Esophagus (tissue), 2 donors: ENCODE measurements at regions not wholly inside any gene's neighbourhood (a gene's known extent, or its start where the extent isn't known, plus 50 kb on each side); places are given as distances from the start of the nearest gene placed in this dataset.

Experiments
- H3K27ac ChIP-seq, 2 donors: one replicate each; pipeline ENCODE4 v1.5.1; 2013; ENCODE audit warnings: low read depth in 2 of 2, mild to moderate bottlenecking in 2 of 2, inconsistent platforms in 1 of 2, low read length in 1 of 2, moderate library complexity in 1 of 2
- H3K27me3 ChIP-seq, 2 donors: one replicate each; pipeline ENCODE4 v1.6.1; 2013; ENCODE audit warnings: low read length in 2 of 2, control low read depth in 1 of 2, mild to moderate bottlenecking in 1 of 2; ENCODE audit not compliant: insufficient read depth in 2 of 2, control insufficient read depth in 1 of 2
- H3K36me3 ChIP-seq, 2 donors: one replicate each; pipeline ENCODE4 v1.6.1; 2013; ENCODE audit warnings: low read length in 1 of 2; ENCODE audit not compliant: control insufficient read depth in 2 of 2, insufficient read depth in 2 of 2
- H3K4me1 ChIP-seq, 2 donors: one replicate each; pipeline ENCODE4 v1.6.1; 2013; ENCODE audit warnings: low read length in 1 of 2; ENCODE audit not compliant: control insufficient read depth in 2 of 2, insufficient read depth in 2 of 2
- H3K4me3 ChIP-seq, 2 donors: one replicate each; pipeline ENCODE4 v1.5.1; 2013; ENCODE audit warnings: low read length in 2 of 2, mild to moderate bottlenecking in 2 of 2, low read depth in 1 of 2, moderate library complexity in 1 of 2
- H3K9me3 ChIP-seq, 2 donors: one replicate each; pipeline ENCODE4 v1.6.1; 2013; ENCODE audit warnings: mild to moderate bottlenecking in 2 of 2, low read depth in 1 of 2, low read length in 1 of 2, moderate library complexity in 1 of 2; ENCODE audit not compliant: control insufficient read depth in 2 of 2, insufficient read depth in 1 of 2
- whole genome bisulfite sequencing, 2 donors: extraction: QIAGEN DNeasy Blood & Tissue Kit; methylation state at CpG; one replicate each; pipeline ENCODE4 v1.1.7; 2013; 5-methylcytosine and 5-hydroxymethylcytosine counted together
- donor health status: healthy with polysubstance abuse.
- donor health status: Bipolar disorder and iron deficiency.

DNA sequence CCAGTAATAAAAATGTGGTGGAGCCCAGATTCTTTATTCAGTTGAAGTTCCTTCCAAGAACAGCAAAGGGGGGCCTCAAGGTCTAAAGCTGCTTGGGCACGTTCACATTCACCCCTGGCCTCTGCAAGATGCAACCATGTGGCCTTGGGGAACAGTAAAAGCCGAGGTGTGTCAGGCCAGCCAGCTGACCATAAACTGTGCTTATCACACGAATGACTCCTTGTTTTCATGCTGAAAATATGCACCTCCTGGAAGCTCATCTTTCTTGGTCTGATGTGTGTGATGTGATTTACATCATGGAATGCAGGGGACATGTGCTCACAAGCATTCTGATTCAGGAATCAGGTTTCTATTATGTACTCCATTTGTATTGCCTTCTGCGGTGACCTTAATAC is 211.6 kb upstream of the MARCKS start:
- peak overlapping the region; percentile 59 to 70 for H3K27ac ChIP-seq
- WGBS, 2 donors, result 47 to 64% methylated on average over 4 of the region's 4 CpGs
- H3K36me3 ChIP-seq, result no peaks in the 10 kb centered on the region
- peaks cover 0 to 7% of the 10 kb centered on the region in 2 donors for H3K4me1 ChIP-seq
- H3K9me3 ChIP-seq, result no peaks in the 10 kb centered on the region
- H3K27me3 ChIP-seq, result no peaks in the 10 kb centered on the region
- H3K4me3 ChIP-seq, result no peak overlapping the region

DNA sequence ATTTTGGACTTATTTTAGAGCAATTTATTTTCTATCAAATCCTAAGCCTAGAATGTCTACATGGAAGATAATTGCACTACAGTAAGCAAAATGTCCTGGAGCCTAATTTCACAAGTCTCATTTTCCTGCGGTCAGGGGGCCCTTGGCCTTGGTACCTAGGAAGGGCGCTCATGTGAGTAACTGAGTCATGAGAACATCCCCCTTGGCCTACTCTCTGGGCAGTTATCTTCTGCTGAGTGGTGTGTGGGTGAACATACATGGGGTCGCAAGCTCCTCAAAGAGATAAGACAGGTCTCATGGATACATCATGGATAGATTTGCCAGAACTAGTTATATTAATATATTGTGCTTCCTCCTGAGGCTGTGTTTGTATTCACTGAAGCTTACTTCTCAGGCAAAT is 211.2 kb upstream of the MARCKS start:
- Histone ChIP-seq H3K27me3 (no peaks in the 10 kb centered on the region), H3K27ac (peak overlapping the region; percentile 42 to 74), H3K4me1 (peaks cover 0 to 9% of the 10 kb centered on the region in 2 donors), H3K36me3 (no peaks in the 10 kb centered on the region), H3K4me3 (no peak overlapping the region), H3K9me3 (no peaks in the 10 kb centered on the region)
- WGBS, 2 donors, result 72 to 81% methylated on average over 3 of the region's 3 CpGs

DNA sequence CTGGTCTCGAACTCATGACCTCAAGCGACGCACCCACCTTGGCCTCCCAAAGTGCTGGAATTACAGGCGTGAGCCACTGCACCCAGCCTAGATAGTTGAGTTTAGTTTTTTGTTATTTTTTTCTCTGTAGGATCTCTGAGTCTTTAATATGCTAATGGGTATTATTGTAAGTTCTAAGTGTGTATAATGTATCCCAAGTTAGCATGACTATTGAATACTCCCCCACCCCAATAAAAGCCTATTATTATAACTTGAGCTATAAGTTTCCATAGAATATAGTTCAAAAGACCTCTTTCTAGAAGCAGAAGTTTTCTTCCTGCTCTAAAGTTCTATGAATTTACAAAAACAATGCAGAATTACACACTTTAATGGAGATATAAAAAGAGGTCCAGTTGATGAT is 210.4 kb upstream of the MARCKS start:
- H3K4me3 ChIP-seq, result no peak overlapping the region
- H3K9me3 ChIP-seq, result no peaks in the 10 kb centered on the region
- peak overlapping the region in 1 of 2 donors; percentile 20 for H3K27ac ChIP-seq
- WGBS, 2 donors, result 73% methylated on average over 4 of the region's 4 CpGs
- H3K27me3 ChIP-seq, result no peaks in the 10 kb centered on the region
- H3K36me3 ChIP-seq, result no peaks in the 10 kb centered on the region
- peaks cover 0 to 11% of the 10 kb centered on the region in 2 donors for H3K4me1 ChIP-seq

DNA sequence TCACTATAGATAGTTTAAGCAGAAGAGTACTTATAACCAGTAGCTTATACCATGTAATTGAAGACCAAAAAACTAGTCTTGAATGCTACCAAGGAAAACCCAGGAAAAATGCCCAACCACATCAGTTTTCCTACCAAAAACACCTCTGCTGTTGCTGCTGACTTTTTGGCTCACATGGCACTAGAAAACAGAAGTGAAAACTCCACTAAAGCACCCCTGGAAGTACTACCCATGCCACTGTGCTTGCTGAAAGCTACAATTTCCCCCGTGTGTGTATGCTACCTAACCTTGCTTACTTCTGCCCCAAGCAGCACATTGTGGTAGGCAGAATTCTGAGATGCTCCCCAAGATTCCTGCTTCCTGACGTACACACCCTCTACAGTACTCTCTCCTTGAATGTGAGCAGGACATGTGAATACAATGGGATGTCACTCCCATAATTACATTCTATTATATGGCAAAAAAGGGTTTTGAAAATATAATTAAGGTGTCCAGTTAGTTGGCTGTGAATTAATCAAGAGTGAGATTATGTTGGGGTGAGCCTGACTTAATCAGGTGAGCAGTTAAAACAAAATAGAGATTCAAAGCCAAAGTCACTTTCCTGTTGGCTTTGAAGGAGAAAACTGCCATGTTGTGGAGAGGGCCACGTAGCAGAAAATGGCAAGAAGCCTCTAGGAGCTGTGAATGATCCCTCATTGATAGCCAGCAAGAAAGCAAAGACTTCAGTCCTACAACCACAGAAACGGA is 209.8 kb upstream of the MARCKS start:
- H3K4me3 ChIP-seq, result no peak overlapping the region
- H3K9me3 ChIP-seq, result no peaks in the 10 kb centered on the region
- H3K4me1 ChIP-seq, result peaks cover 0 to 11% of the 10 kb centered on the region in 2 donors
- WGBS, 2 donors, result 79 to 82% methylated on average over 4 of the region's 4 CpGs
- H3K27ac ChIP-seq, result peak overlapping the region in 1 of 2 donors; percentile 31
- H3K27me3 ChIP-seq, result no peaks in the 10 kb centered on the region
- H3K36me3 ChIP-seq, result no peaks in the 10 kb centered on the region

DNA sequence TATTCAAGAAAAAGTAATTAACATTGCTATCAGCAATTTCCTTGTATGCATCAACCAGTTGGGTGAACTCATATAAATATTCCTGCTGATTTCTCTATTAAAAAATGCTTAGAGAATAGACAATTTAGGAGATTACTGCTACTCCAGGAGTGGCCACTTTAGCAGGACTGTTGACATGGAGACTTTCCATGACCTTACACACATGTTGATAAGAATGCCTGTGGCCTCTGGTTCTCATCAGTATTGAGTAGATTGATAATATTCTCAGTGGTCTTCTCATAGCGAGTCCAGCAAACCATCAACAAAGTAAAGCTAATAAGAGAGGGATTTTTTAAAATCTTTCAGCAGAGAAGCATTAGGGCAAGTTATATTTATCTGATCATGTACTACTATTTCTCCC is 208.4 kb upstream of the MARCKS start:
- 55 to 67% methylated on average over 1 of the region's 1 CpG for WGBS, 2 donors
- no peaks in the 10 kb centered on the region for H3K36me3 ChIP-seq
- H3K9me3 ChIP-seq, result no peaks in the 10 kb centered on the region
- peak overlapping the region; percentile 50 to 64 for H3K27ac ChIP-seq
- no peaks in the 10 kb centered on the region for H3K27me3 ChIP-seq
- peak overlapping the region in 1 of 2 donors; percentile 37 for H3K4me3 ChIP-seq
- H3K4me1 ChIP-seq, result peaks cover 0 to 11% of the 10 kb centered on the region in 2 donors

DNA sequence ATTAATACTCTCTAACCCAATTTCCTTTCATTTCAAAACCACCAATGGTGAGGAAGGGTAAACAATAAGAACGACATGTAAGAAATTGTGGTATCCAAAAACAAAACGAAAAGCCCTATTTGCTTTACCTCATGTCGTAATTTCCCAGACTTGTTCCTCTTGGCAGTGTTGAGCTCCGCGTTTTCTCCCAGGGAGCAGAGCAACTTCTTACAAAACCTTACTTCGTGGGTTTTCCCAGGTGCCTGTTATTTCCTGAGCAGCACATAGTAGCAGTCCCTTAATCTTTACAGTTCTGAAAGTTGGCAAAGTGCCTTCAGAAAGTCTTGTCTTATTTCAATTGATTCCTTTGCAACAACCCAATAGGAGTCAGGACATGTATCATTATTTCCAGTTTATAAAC is 207.9 kb upstream of the MARCKS start:
- 35 to 38% methylated on average over 6 of the region's 6 CpGs for WGBS, 2 donors
- Histone ChIP-seq H3K4me1 (peaks cover 0 to 11% of the 10 kb centered on the region in 2 donors), H3K27ac (peak overlapping the region; percentile 60 to 74), H3K36me3 (no peaks in the 10 kb centered on the region), H3K27me3 (no peaks in the 10 kb centered on the region), H3K9me3 (no peaks in the 10 kb centered on the region), H3K4me3 (peak overlapping the region in 1 of 2 donors; percentile 37)

DNA sequence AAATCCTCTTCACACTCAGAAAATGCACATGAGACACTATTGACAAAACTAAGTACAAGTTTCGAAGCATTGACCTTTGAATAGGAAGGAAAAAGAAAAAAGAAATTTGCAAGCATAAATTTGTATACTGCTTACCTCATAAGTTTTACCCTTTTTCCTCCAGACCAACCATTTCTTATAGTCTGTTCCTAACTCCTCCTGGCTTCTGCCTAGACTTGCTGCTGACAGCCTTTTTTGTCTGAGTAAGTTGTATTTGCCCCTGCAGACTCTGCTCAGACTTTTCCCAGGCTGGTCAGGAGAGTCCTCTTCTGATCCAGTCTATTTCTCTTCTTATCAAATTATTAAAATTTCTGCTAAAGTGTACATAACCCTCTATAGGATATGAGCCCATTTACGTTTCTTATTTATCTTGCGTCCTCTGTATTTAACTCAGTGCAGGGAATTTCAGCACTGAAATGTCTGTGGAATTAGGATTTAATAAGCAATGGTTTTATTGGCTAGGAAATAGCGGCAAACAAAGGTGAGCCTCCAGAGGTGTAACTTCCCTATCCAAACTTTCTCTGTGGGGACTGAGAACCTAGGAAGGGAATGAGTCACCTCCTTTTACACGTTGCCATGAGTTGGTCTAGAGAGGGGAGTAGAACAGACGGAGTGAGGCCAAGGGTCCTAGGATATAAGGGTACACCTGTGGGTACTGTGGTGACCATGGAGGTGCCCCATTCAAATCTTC is 207.1 kb upstream of the MARCKS start:
- peaks cover 0 to 11% of the 10 kb centered on the region in 2 donors for H3K4me1 ChIP-seq
- WGBS, 2 donors, result 45 to 51% methylated on average over 6 of the region's 6 CpGs
- H3K4me3 ChIP-seq, result peak overlapping the region in 1 of 2 donors; percentile 37
- no peaks in the 10 kb centered on the region for H3K36me3 ChIP-seq
- H3K9me3 ChIP-seq, result no peaks in the 10 kb centered on the region
- no peaks in the 10 kb centered on the region for H3K27me3 ChIP-seq
- peak overlapping the region; percentile 70 to 74 for H3K27ac ChIP-seq

DNA sequence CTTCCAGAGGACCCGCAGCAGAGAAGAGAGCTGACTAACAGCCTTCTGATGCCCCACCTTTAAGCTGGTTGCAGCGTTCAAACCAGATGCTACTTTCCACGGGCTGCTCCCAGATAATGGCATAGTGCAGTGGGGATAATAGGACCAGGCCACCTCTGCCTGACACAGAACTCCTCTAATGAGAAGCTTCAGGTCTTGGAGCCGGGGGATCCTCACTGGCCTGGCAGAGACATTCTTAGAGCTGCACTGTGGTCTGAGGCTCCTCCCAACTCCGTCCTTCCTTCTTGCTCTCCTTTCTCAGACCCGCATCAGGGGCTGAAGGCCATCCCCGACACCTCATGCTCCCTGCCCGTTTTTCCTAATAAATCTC is 206.6 kb upstream of the MARCKS start:
- H3K36me3 ChIP-seq, result no peaks in the 10 kb centered on the region
- peaks cover 0 to 11% of the 10 kb centered on the region in 2 donors for H3K4me1 ChIP-seq
- no peaks in the 10 kb centered on the region for H3K9me3 ChIP-seq
- peak overlapping the region; percentile 70 to 74 for H3K27ac ChIP-seq
- H3K27me3 ChIP-seq, result no peaks in the 10 kb centered on the region
- 68 to 73% methylated on average over 8 of the region's 8 CpGs for WGBS, 2 donors
- H3K4me3 ChIP-seq, result no peak overlapping the region

DNA sequence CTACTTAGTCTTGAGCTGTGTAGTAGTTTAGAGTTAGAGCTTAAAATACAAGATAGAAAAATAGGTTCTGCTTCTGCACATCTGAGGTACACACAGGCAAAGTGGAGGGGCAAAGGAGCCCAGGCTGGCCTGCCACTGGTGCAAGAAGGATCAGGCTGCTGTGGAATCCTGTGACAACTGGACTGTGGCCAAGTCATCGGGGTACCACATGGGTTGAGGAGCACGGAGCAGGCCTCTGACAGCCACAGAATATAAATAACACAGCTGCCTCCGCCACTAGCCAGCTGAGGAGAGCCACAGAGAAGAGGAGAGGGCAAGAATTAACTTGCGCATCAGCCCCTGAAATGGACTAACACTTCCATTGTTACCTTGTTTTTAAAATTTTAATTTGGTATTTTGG is 206.0 kb upstream of the MARCKS start:
- Histone ChIP-seq H3K9me3 (no peaks in the 10 kb centered on the region), H3K36me3 (no peaks in the 10 kb centered on the region), H3K4me3 (no peak overlapping the region), H3K27me3 (no peaks in the 10 kb centered on the region), H3K27ac (peak overlapping the region in 1 of 2 donors; percentile 64), H3K4me1 (peaks cover 0 to 9% of the 10 kb centered on the region in 2 donors)
- WGBS, 2 donors, result 40 to 57% methylated on average over 4 of the region's 4 CpGs
